Right lobe of liver (tissue), 4 donors: ENCODE measurements at regions not wholly inside any gene's neighbourhood (a gene's known extent, or its start where the extent isn't known, plus 50 kb on each side); places are given as distances from the start of the nearest gene placed in this dataset.

Experiments
- POLR2A ChIP-seq: fragments of 450-650 bp; IDR thresholded peaks from one replicate; pipeline ENCODE4 v1.6.1; 2017; ENCODE audit warnings: antibody characterized with exemption, mild to moderate bottlenecking
- TF ChIP-seq, protein P1 (sequence below), 4 donors: fragments of 200-600 bp in 3 of 4; fragments of 450-650 bp in 1 of 4; IDR thresholded peaks; one replicate each; pipeline versions ENCODE4 v1.5.1 to v1.8.0; 2016 to 2022; ENCODE audit warnings: antibody characterized with exemption in 4 of 4, mild to moderate bottlenecking in 2 of 4
- donor health status: DM: no; HTN: no; CAD: no.
- donor health status: DM: no; HTN: no; CAD: no.
- donor health status: DM: no; HTN: yes; CAD: no.

DNA sequence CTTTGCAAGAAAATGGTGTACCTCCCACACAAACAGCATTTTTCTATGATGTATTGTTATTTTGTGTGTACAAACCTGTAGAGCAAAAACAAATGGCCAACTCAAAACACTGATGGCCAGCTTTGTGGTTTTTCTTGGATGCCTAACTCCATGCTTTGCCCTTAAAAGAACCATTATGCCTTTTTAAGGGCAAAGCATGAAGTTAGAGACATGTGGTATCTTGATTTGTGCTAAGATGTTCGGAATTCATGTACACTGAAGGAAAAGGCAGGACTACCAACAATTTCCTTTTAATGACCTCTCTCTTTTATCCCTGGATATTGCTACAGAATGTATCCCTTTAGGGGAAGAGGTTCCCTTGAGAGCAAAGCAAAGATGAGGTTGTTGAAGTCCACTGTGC lies 273.6 kb downstream of the SCG2 start:
- TF ChIP-seq, protein P1, sequence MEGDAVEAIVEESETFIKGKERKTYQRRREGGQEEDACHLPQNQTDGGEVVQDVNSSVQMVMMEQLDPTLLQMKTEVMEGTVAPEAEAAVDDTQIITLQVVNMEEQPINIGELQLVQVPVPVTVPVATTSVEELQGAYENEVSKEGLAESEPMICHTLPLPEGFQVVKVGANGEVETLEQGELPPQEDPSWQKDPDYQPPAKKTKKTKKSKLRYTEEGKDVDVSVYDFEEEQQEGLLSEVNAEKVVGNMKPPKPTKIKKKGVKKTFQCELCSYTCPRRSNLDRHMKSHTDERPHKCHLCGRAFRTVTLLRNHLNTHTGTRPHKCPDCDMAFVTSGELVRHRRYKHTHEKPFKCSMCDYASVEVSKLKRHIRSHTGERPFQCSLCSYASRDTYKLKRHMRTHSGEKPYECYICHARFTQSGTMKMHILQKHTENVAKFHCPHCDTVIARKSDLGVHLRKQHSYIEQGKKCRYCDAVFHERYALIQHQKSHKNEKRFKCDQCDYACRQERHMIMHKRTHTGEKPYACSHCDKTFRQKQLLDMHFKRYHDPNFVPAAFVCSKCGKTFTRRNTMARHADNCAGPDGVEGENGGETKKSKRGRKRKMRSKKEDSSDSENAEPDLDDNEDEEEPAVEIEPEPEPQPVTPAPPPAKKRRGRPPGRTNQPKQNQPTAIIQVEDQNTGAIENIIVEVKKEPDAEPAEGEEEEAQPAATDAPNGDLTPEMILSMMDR (IDR thresholded peaks at IDR 0.05) = no peak
- TF ChIP-seq POLR2A = no peak
